CD4-positive, alpha-beta memory T cell (primary cell): ENCODE measurements at regions not wholly inside any gene's neighbourhood (a gene's known extent, or its start where the extent isn't known, plus 50 kb on each side); places are given as distances from the start of the nearest gene placed in this dataset.
"Not testable (repeated sequence)": the region's sequence is repeated elsewhere in the genome, so short reads cannot be mapped to it uniquely, and the experiment has no call there.

ENCODE experiments used
- CTCF ChIA-PET: fragments of 350-600 bp; sonication (Branson Sonifier 250); formaldehyde crosslinking; loops from one replicate; lab custom pipeline; 2021; ENCODE audit warnings: inconsistent platforms; ENCODE audit not compliant: partially characterized antibody; lab: Charles Lee
- POLR2A ChIA-PET: fragments of 350-600 bp; sonication (Branson Sonifier 250); formaldehyde crosslinking; loops from one replicate; lab custom pipeline; 2021; ENCODE audit not compliant: partially characterized antibody; lab: Charles Lee
- DNase-seq, 5 donors: peaks; one replicate each; pipeline versions ENCODE4 v3.0.0 to v3.0.0-alpha.2; 2020 to 2022; ENCODE audit warnings: mixed read lengths in 1 of 5
- H3K27ac ChIP-seq: one replicate; pipeline ENCODE4 v1.7.0; 2013; ENCODE audit warnings: low read depth, low read length
- H3K27me3 ChIP-seq: 2 replicates; pipeline ENCODE4 v1.7.0; 2013; ENCODE audit warnings: mild to moderate bottlenecking, low read length, moderate library complexity; ENCODE audit not compliant: insufficient read depth
- H3K36me3 ChIP-seq: 2 replicates; pipeline ENCODE4 v1.7.0; 2013; ENCODE audit warnings: mild to moderate bottlenecking, low read length, moderate library complexity; ENCODE audit not compliant: insufficient read depth
- H3K4me1 ChIP-seq: 2 replicates; pipeline ENCODE4 v1.7.0; 2013; ENCODE audit warnings: mild to moderate bottlenecking, low read length, moderate library complexity; ENCODE audit not compliant: insufficient read depth
- H3K4me3 ChIP-seq, 2 donors: one replicate each; pipeline ENCODE4 v1.7.0; 2013; ENCODE audit warnings: low read length in 2 of 2, mild to moderate bottlenecking in 1 of 2
- H3K9me3 ChIP-seq, 2 donors: one replicate each; pipeline ENCODE4 v1.7.0; 2013; ENCODE audit warnings: low read length in 2 of 2, control low read depth in 1 of 2; ENCODE audit not compliant: control insufficient read depth in 1 of 2
- H3K27ac Mint-ChIP-seq, 7 donors: one replicate each; pipeline ENCODE4 v1.8.0; 2020 to 2021; ENCODE audit warnings: mixed read lengths in 7 of 7, mild to moderate bottlenecking in 6 of 7, inconsistent platforms in 3 of 7, moderate library complexity in 3 of 7
- H3K27me3 Mint-ChIP-seq, 2 donors: one replicate each; pipeline ENCODE4 v1.8.0; 2020 to 2021; ENCODE audit warnings: mixed read lengths in 2 of 2
- H3K36me3 Mint-ChIP-seq, 2 donors: one replicate each; pipeline ENCODE4 v1.8.0; 2020 to 2021; ENCODE audit warnings: mixed read lengths in 2 of 2, inconsistent platforms in 1 of 2, mild to moderate bottlenecking in 1 of 2
- H3K4me1 Mint-ChIP-seq, 4 donors: one replicate each; pipeline ENCODE4 v1.8.0; 2020 to 2021; ENCODE audit warnings: mixed read lengths in 4 of 4, mild to moderate bottlenecking in 1 of 4
- H3K4me3 Mint-ChIP-seq, 8 donors: one replicate each; pipeline ENCODE4 v1.8.0; 2020 to 2021; ENCODE audit warnings: mixed read lengths in 8 of 8, mild to moderate bottlenecking in 7 of 8, moderate library complexity in 6 of 8, inconsistent platforms in 3 of 8
- H3K9me3 Mint-ChIP-seq, 8 donors: one replicate each; pipeline ENCODE4 v1.8.0; 2020 to 2021; ENCODE audit warnings: mixed read lengths in 8 of 8, mild to moderate bottlenecking in 5 of 8, inconsistent platforms in 3 of 8, moderate library complexity in 1 of 8
- intact Hi-C: fragments of 100-400 bp; cut with micrococcal nuclease; formaldehyde crosslinking; loops from one replicate; pipeline ENCODE4 v1.15.1; 2023

GRCh38 chr13:44727591-44727990 is 151.5 kb upstream of the TSC22D1 start:
- H3K4me3 Mint-ChIP-seq, H3K9me3 Mint-ChIP-seq, CTCF ChIA-PET, H3K9me3 ChIP-seq, POLR2A ChIA-PET, H3K27ac ChIP-seq, H3K4me1 Mint-ChIP-seq, H3K27me3 ChIP-seq, H3K36me3 ChIP-seq, intact Hi-C loops, H3K4me3 ChIP-seq, H3K27me3 Mint-ChIP-seq, H3K27ac Mint-ChIP-seq, DNase-seq, H3K4me1 ChIP-seq, H3K36me3 Mint-ChIP-seq: not testable (repeated sequence)

DNA sequence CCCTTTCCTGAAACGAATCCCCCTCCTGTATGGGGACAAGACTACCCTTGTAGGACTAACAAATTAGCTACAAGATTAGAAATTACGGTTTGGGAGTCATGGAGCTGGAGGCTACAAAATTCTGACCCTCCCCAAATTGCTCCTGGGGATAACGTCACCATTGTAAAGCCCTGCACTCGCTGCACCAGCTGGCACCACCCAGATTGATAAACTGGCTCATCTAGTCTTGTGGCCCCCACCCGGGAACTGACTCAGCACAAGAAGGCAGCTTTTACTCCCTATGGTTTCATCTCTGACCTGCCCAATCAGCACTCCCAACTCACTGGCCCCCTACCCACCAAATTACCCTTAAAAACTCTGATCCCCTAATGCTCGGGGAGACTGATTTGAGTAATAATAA is 150.6 kb upstream of the TSC22D1 start:
- H3K9me3 ChIP-seq, result no peaks in the 10 kb centered on the region
- Mint-ChIP-seq H3K4me1 (no peaks in the 10 kb centered on the region), H3K4me3 (no peak overlapping the region), H3K9me3 (peaks cover 0 to 6% (median under 1%) of the 10 kb centered on the region in 8 donors), H3K27me3 (peaks cover 0 to 7% of the 10 kb centered on the region in 2 donors), H3K27ac (no peak overlapping the region), H3K36me3 (no peaks in the 10 kb centered on the region)
- no peaks in the 10 kb centered on the region for H3K27me3 ChIP-seq
- H3K36me3 ChIP-seq, result no peaks in the 10 kb centered on the region
- H3K27ac ChIP-seq, result no peak overlapping the region
- no peak overlapping the region for H3K4me3 ChIP-seq
- intact Hi-C loops, result no loop called here
- DNase-seq, result no peak
- ChIA-PET CTCF (no interaction called here), POLR2A (no interaction called here)
- no peaks in the 10 kb centered on the region for H3K4me1 ChIP-seq

DNA sequence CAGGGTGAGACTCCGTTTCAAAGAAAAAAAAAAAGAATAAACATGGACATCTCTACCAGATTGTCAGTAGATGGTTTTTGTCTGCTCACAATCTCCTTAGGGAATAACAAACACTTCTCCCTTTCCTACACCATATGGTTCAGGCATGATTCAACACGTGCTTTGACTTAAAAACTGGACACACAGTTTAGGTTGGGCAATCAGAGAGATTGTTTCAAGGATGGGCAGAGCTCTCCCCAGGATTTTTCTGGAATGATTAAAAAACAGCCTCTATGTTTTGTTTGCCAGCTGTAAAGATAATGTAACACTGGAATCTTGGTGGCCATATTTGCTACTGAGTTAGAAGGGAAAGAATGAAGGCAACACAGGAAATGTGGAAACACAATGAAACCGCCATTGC is 150.1 kb upstream of the TSC22D1 start:
- intact Hi-C loops, result no loop called here
- CTCF ChIA-PET, result no interaction called here
- DNase-seq, result no peak

DNA sequence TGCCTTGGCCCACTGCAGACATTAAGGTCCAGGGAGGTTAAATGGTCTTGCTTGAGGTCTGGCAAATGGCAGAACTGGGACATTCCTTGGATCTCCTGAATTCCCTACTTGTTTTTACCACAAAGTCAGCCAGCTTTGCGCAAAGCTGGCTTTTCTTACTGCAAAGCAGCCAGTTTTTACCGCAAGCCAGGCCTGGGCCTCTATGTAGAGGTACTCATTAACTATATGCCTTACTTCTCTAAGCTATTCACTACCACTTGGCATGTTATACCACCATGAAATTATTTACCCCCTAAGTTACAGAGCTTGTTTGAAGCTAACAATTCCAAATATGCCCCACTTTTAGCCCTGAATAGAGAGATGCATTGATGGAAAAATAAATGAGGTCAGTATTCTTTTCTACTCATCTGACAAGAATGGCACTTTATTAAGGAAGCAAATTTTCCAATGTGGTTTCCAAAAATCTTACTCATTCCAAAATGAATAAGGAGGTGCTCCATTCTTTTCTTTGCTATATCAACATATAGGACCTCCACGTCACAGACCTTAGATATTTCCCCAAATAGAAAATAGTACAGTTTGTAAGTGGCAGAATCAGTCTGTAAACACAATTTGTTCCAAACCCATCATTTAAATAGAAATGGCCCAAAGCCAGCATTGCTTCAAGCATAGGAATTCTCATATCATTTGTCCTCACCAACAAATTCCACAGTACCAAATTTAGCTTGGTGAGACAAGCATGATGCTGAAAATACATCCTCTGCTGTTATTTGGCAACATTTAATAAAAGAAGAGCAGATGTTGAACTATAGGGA is 143.9 kb upstream of the TSC22D1 start:
- no peak overlapping the region for H3K4me3 ChIP-seq
- ChIA-PET POLR2A (no interaction called here), CTCF (no interaction called here)
- no peaks in the 10 kb centered on the region for H3K4me1 Mint-ChIP-seq
- H3K27me3 Mint-ChIP-seq, result peaks cover 2% of the 10 kb centered on the region in 2 donors
- no peaks in the 10 kb centered on the region for H3K27me3 ChIP-seq
- H3K27ac Mint-ChIP-seq, result no peak overlapping the region
- intact Hi-C loops, result no loop called here
- no peak overlapping the region for H3K4me3 Mint-ChIP-seq
- H3K36me3 ChIP-seq, result no peaks in the 10 kb centered on the region
- H3K36me3 Mint-ChIP-seq, result no peaks in the 10 kb centered on the region
- no peak for DNase-seq
- peaks cover 0 to 6% (median 0%) of the 10 kb centered on the region in 8 donors for H3K9me3 Mint-ChIP-seq
- H3K4me1 ChIP-seq, result no peaks in the 10 kb centered on the region
- H3K9me3 ChIP-seq, result no peaks in the 10 kb centered on the region
- H3K27ac ChIP-seq, result no peak overlapping the region

More for the DNA sequence above, 150.1 kb upstream of the TSC22D1 start:
- Mint-ChIP-seq H3K36me3 (no peaks in the 10 kb centered on the region), H3K27ac (no peak overlapping the region), H3K27me3 (peaks cover 0 to 7% of the 10 kb centered on the region in 2 donors), H3K4me3 (no peak overlapping the region), H3K9me3 (peaks cover 0 to 6% (median 0%) of the 10 kb centered on the region in 8 donors), H3K4me1 (no peaks in the 10 kb centered on the region)
- POLR2A ChIA-PET, result no interaction called here
- H3K27ac ChIP-seq, result no peak overlapping the region
- no peaks in the 10 kb centered on the region for H3K36me3 ChIP-seq
- no peaks in the 10 kb centered on the region for H3K9me3 ChIP-seq
- no peaks in the 10 kb centered on the region for H3K4me1 ChIP-seq
- H3K27me3 ChIP-seq, result no peaks in the 10 kb centered on the region
- no peak overlapping the region for H3K4me3 ChIP-seq

- H3K4me1 ChIP-seq, result no peaks in the 10 kb centered on the region
- H3K9me3 ChIP-seq, result no peaks in the 10 kb centered on the region
- intact Hi-C loops, result no loop called here
- no peak for DNase-seq
- peaks cover 2% of the 10 kb centered on the region in 2 donors for H3K27me3 Mint-ChIP-seq
- no peaks in the 10 kb centered on the region for H3K36me3 Mint-ChIP-seq
- H3K27me3 ChIP-seq, result no peaks in the 10 kb centered on the region
- peaks cover 0 to 6% (median 0%) of the 10 kb centered on the region in 8 donors for H3K9me3 Mint-ChIP-seq
- CTCF ChIA-PET, result no interaction called here
- H3K4me3 ChIP-seq, result no peak overlapping the region
- H3K4me1 Mint-ChIP-seq, result no peaks in the 10 kb centered on the region
- no peak overlapping the region for H3K27ac ChIP-seq
- POLR2A ChIA-PET, result no interaction called here
- no peak overlapping the region for H3K27ac Mint-ChIP-seq
- no peaks in the 10 kb centered on the region for H3K36me3 ChIP-seq
- H3K4me3 Mint-ChIP-seq, result no peak overlapping the region
Observed at GRCh38 chr13:44718467-44718866, 142.3 kb upstream of the TSC22D1 start.

- H3K27me3 ChIP-seq, result no peaks in the 10 kb centered on the region
- H3K36me3 ChIP-seq, result no peaks in the 10 kb centered on the region
- no peaks in the 10 kb centered on the region for H3K36me3 Mint-ChIP-seq
- H3K27ac Mint-ChIP-seq, result no peak overlapping the region
- no peak overlapping the region for H3K27ac ChIP-seq
- DNase-seq, result no peak
- no peaks in the 10 kb centered on the region for H3K9me3 Mint-ChIP-seq
- no peak overlapping the region for H3K4me3 Mint-ChIP-seq
- intact Hi-C loops, result no loop called here
- CTCF ChIA-PET, result interaction anchor here (0.7 to 0.8 kb wide), 2 partner anchors 8 to 68 kb away, joined by 3 to 5 read pairs; no protein-coding TSS in a partner anchor
- peaks cover 0 to 2% of the 10 kb centered on the region in 2 donors for H3K27me3 Mint-ChIP-seq
- H3K9me3 ChIP-seq, result no peaks in the 10 kb centered on the region
- no peaks in the 10 kb centered on the region for H3K4me1 ChIP-seq
- POLR2A ChIA-PET, result no interaction called here
- H3K4me3 ChIP-seq, result no peak overlapping the region
- H3K4me1 Mint-ChIP-seq, result no peaks in the 10 kb centered on the region
Observed at GRCh38 chr13:44715287-44716230, 139.4 kb upstream of the TSC22D1 start.

DNA sequence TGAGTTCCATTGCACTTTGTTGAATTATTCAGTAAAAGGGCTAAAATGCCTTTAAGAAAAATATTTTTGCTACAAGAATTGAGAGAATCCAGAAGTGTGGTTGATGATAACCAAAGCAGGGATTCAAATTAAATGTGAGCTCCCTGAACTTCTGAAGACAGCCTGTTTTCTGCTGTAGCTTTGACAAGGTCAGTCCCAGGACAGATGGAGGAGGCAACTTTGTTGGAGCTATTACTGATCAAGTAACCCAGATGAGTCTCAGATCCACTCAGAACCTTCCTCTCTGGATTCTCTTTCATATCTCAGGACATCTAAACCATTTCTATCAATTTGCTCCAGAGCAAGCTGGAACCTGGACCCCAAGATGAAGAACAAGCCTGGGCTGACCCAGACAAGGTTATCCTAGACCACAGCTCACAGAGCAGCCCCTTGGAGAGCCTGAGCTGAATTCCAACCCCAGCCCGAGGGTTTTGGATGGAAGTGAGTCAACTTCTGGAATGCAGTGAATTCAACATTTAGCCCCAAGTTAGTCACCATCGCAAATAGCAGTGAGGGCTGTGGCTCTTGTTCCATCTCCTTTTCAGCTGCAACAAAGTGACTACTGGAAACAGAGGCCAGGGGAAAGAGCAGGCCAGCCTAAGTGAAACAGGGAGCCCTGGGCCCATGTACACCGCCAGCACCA is 137.8 kb upstream of the TSC22D1 start:
- Mint-ChIP-seq H3K9me3 (no peaks in the 10 kb centered on the region), H3K27ac (no peak overlapping the region), H3K4me3 (no peak overlapping the region), H3K36me3 (no peaks in the 10 kb centered on the region), H3K4me1 (no peaks in the 10 kb centered on the region), H3K27me3 (peaks cover 2 to 5% of the 10 kb centered on the region in 2 donors)
- Histone ChIP-seq H3K27me3 (no peaks in the 10 kb centered on the region), H3K27ac (no peak overlapping the region), H3K4me3 (no peak overlapping the region), H3K4me1 (no peaks in the 10 kb centered on the region), H3K36me3 (no peaks in the 10 kb centered on the region), H3K9me3 (no peaks in the 10 kb centered on the region)
- DNase-seq, result no peak
- intact Hi-C loops, result no loop called here
- ChIA-PET CTCF (no interaction called here), POLR2A (no interaction called here)
